Ovary (tissue), 3 donors: ENCODE measurements at regions not wholly inside any gene's neighbourhood (a gene's known extent, or its start where the extent isn't known, plus 50 kb on each side); places are given as distances from the start of the nearest gene placed in this dataset.

Source experiments
- CTCF ChIP-seq, 3 donors: fragments of 450-650 bp in 2 of 3; fragments of 200-600 bp in 1 of 3; IDR thresholded peaks; one replicate each; pipeline versions ENCODE4 v1.5.1 to v1.8.0; 2016 to 2022; ENCODE audit warnings: antibody characterized with exemption in 3 of 3, mild to moderate bottlenecking in 1 of 3
- EP300 ChIP-seq: sonication (generic); formaldehyde crosslinking; IDR thresholded peaks from one replicate; pipeline ENCODE4 v1.6.1; 2017; ENCODE audit warnings: antibody characterized with exemption
- POLR2A ChIP-seq: fragments of 450-650 bp; IDR thresholded peaks from one replicate; pipeline ENCODE4 v1.6.1; 2017; ENCODE audit warnings: antibody characterized with exemption, mild to moderate bottlenecking, moderate library complexity
- donor health status: DM: no; HTN: no; CAD: no.

- TF ChIP-seq CTCF (IDR thresholded peaks at IDR 0.05) = no peak
- no peak for TF ChIP-seq POLR2A
- no peak for TF ChIP-seq EP300
These were observed 220.0 kb upstream of the JADE1 start for GRCh38 chr4:128589384-128589965.
